ENCODE measurements at regions not wholly inside any gene's neighbourhood (a gene's known extent, or its start where the extent isn't known, plus 50 kb on each side); places are given as distances from the start of the nearest gene placed in this dataset.
A peak's percentile ranks its signal among the peaks of the same experiment; 100 is the strongest.

- peak in 1 of 3 experiments; percentile 8 for TF ChIP-seq CTCF (IDR thresholded peaks at IDR 0.05; ENCODE audit: unreplicated experiment in 3 of 3)
- no peaks in the 10 kb centered on the region for H3K4me1 Mint-ChIP-seq
These were observed 721.1 kb upstream of the RBFOX1 start for GRCh38 chr16:6611535-6611934.

GRCh38 chr16:6605490-6605889, 727.2 kb upstream of the RBFOX1 start:
- Mint-ChIP-seq H3K36me3 (ENCODE audit: low read depth) (no peaks in the 10 kb centered on the region), H3K27ac (no peak overlapping the region), H3K4me1 (no peaks in the 10 kb centered on the region), H3K4me3 (no peak overlapping the region), H3K9me3 (no peaks in the 10 kb centered on the region), H3K27me3 (ENCODE audit: low read depth) (peaks cover 18% of the 10 kb centered on the region)
- TF ChIP-seq CTCF (IDR thresholded peaks at IDR 0.05; ENCODE audit: unreplicated experiment in 3 of 3), result no peak

More at GRCh38 chr16:6611535-6611934, 721.1 kb upstream of the RBFOX1 start:
- Mint-ChIP-seq H3K4me3 (no peak overlapping the region), H3K36me3 (ENCODE audit: low read depth) (no peaks in the 10 kb centered on the region), H3K27me3 (ENCODE audit: low read depth) (no peaks in the 10 kb centered on the region), H3K9me3 (no peaks in the 10 kb centered on the region), H3K27ac (no peak overlapping the region)

- no peak for TF ChIP-seq CTCF (IDR thresholded peaks at IDR 0.05; ENCODE audit: unreplicated experiment in 3 of 3)
- Mint-ChIP-seq H3K27me3 (ENCODE audit: low read depth) (peaks cover 25% of the 10 kb centered on the region), H3K4me3 (no peak overlapping the region)
These were observed 728.8 kb upstream of the RBFOX1 start for GRCh38 chr16:6603780-6604325.

GRCh38 chr16:6602405-6602804, 730.2 kb upstream of the RBFOX1 start:
- Mint-ChIP-seq H3K27ac (no peak overlapping the region), H3K27me3 (ENCODE audit: low read depth) (peaks cover 25% of the 10 kb centered on the region), H3K9me3 (no peaks in the 10 kb centered on the region), H3K4me3 (no peak overlapping the region), H3K4me1 (no peaks in the 10 kb centered on the region), H3K36me3 (ENCODE audit: low read depth) (no peaks in the 10 kb centered on the region)
- no peak for TF ChIP-seq CTCF (IDR thresholded peaks at IDR 0.05; ENCODE audit: unreplicated experiment in 3 of 3)

More at GRCh38 chr16:6603780-6604325, 728.8 kb upstream of the RBFOX1 start:
- Mint-ChIP-seq H3K4me1 (no peaks in the 10 kb centered on the region), H3K27ac (no peak overlapping the region), H3K9me3 (no peaks in the 10 kb centered on the region), H3K36me3 (ENCODE audit: low read depth) (no peaks in the 10 kb centered on the region)

GRCh38 chr16:6600167-6600566, 732.5 kb upstream of the RBFOX1 start:
- Mint-ChIP-seq H3K36me3 (ENCODE audit: low read depth) (no peaks in the 10 kb centered on the region), H3K4me1 (no peaks in the 10 kb centered on the region), H3K4me3 (no peak overlapping the region), H3K27ac (no peak overlapping the region), H3K27me3 (ENCODE audit: low read depth) (peaks cover 22% of the 10 kb centered on the region), H3K9me3 (no peaks in the 10 kb centered on the region)
- TF ChIP-seq CTCF (IDR thresholded peaks at IDR 0.05; ENCODE audit: unreplicated experiment in 3 of 3), result no peak

- TF ChIP-seq CTCF (IDR thresholded peaks at IDR 0.05; ENCODE audit: unreplicated experiment in 3 of 3), result no peak
- H3K9me3 Mint-ChIP-seq, result no peaks in the 10 kb centered on the region
- no peaks in the 10 kb centered on the region for H3K36me3 Mint-ChIP-seq (ENCODE audit: low read depth)
- H3K4me3 Mint-ChIP-seq, result no peak overlapping the region
- no peaks in the 10 kb centered on the region for H3K4me1 Mint-ChIP-seq
- no peak overlapping the region for H3K27ac Mint-ChIP-seq
- peaks cover 6% of the 10 kb centered on the region for H3K27me3 Mint-ChIP-seq (ENCODE audit: low read depth)
These were observed 738.8 kb upstream of the RBFOX1 start for GRCh38 chr16:6593799-6594198.

Data from nephron (organoid).